Stimulated activated CD4-positive, alpha-beta T cell treated with anti-CD3 and anti-CD28 coated beads, Interleukin-1b, Interleukin-23, amount 100 ng/mL, for 24 hours (primary cell): ENCODE measurements at regions not wholly inside any gene's neighbourhood (a gene's known extent, or its start where the extent isn't known, plus 50 kb on each side); places are given as distances from the start of the nearest gene placed in this dataset.
A peak's percentile ranks its signal among the peaks of the same experiment; 100 is the strongest.

Experiments used
- DNase-seq, 4 experiments: peaks; one replicate each; pipeline ENCODE4 v3.0.0-alpha.2; 2020; ENCODE audit warnings: low read depth in 4 of 4, low spot score in 1 of 4

- no peak for DNase-seq
Observed at GRCh38 chr11:15800111-15800800, 556.1 kb downstream of the SOX6 start.

- no peak for DNase-seq
Observed at GRCh38 chr11:15801126-15801525, 555.2 kb downstream of the SOX6 start.

GRCh38 chr11:15801616-15802015 is 554.7 kb downstream of the SOX6 start:
- DNase-seq, result no peak

- DNase-seq, result no peak
Observed at GRCh38 chr11:15805726-15806125, 550.6 kb downstream of the SOX6 start.

- DNase-seq, result no peak
Observed at GRCh38 chr11:15806217-15806616, 550.1 kb downstream of the SOX6 start.

GRCh38 chr11:15807827-15808226 is 548.5 kb downstream of the SOX6 start:
- no peak for DNase-seq

- no peak for DNase-seq
Observed at GRCh38 chr11:15810082-15810481, 546.3 kb downstream of the SOX6 start.

GRCh38 chr11:15810525-15810924 is 545.8 kb downstream of the SOX6 start:
- no peak for DNase-seq

- no peak for DNase-seq
Observed at GRCh38 chr11:15815246-15816195, 540.8 kb downstream of the SOX6 start.

GRCh38 chr11:15816260-15816871 is 540.0 kb downstream of the SOX6 start:
- DNase-seq, result no peak

GRCh38 chr11:15817001-15817400 is 539.3 kb downstream of the SOX6 start:
- DNase-seq, result no peak

GRCh38 chr11:15818132-15818842 is 538.1 kb downstream of the SOX6 start:
- DNase-seq, result no peak

- peak in 3 of 4 experiments; percentile 4 to 20 (median 20) for DNase-seq
Observed at GRCh38 chr11:15819679-15820286, 536.6 kb downstream of the SOX6 start.

GRCh38 chr11:15821451-15821850 is 534.9 kb downstream of the SOX6 start:
- DNase-seq, result no peak

- DNase-seq, result no peak
Observed at GRCh38 chr11:15824060-15824459, 532.3 kb downstream of the SOX6 start.

- DNase-seq, result no peak
Observed at GRCh38 chr11:15825976-15826650, 530.2 kb downstream of the SOX6 start.

GRCh38 chr11:15826826-15827225 is 529.5 kb downstream of the SOX6 start:
- DNase-seq, result no peak

GRCh38 chr11:15828215-15828853 is 528.0 kb downstream of the SOX6 start:
- DNase-seq, result no peak

- DNase-seq, result no peak
Observed at GRCh38 chr11:15829312-15829711, 527.0 kb downstream of the SOX6 start.
